Activated CD8-positive, alpha-beta T cell treated with anti-CD3 and anti-CD28 coated beads for 36 hours (primary cell): ENCODE measurements at regions not wholly inside any gene's neighbourhood (a gene's known extent, or its start where the extent isn't known, plus 50 kb on each side); places are given as distances from the start of the nearest gene placed in this dataset.
A peak's percentile ranks its signal among the peaks of the same experiment; 100 is the strongest.

Experiments used
- ATAC-seq: fragments of 200-7000 bp; cut with Tn5 transposase; one replicate; pipeline ENCODE4 v1.10.0; 2021; ENCODE audit warnings: mild to moderate bottlenecking, moderate library complexity
- CTCF ChIA-PET: fragments of 350-600 bp; sonication (Branson Sonifier 250); formaldehyde crosslinking; loops from one replicate; lab custom pipeline; 2021; ENCODE audit warnings: antibody characterized with exemption; lab: Charles Lee
- POLR2A ChIA-PET: fragments of 350-600 bp; sonication (Branson Sonifier 250); formaldehyde crosslinking; loops from one replicate; lab custom pipeline; 2021; ENCODE audit warnings: antibody characterized with exemption; lab: Charles Lee
- DNase-seq: peaks from one replicate; pipeline ENCODE4 v3.0.0-alpha.2; 2020
- H3K27ac Mint-ChIP-seq: one replicate; pipeline ENCODE4 v1.8.0; 2021; ENCODE audit warnings: mild to moderate bottlenecking, mixed read lengths
- H3K27me3 Mint-ChIP-seq: one replicate; pipeline ENCODE4 v1.8.0; 2021; ENCODE audit warnings: mixed read lengths
- H3K36me3 Mint-ChIP-seq: one replicate; pipeline ENCODE4 v1.8.0; 2021; ENCODE audit warnings: low read depth, mixed read lengths
- H3K4me1 Mint-ChIP-seq: one replicate; pipeline ENCODE4 v1.8.0; 2021; ENCODE audit warnings: low read depth, mixed read lengths
- H3K4me3 Mint-ChIP-seq: one replicate; pipeline ENCODE4 v1.8.0; 2021; ENCODE audit warnings: mild to moderate bottlenecking, moderate library complexity, mixed read lengths
- H3K9me3 Mint-ChIP-seq: one replicate; pipeline ENCODE4 v1.8.0; 2021; ENCODE audit warnings: mixed read lengths
- intact Hi-C: fragments of 100-400 bp; cut with micrococcal nuclease; formaldehyde crosslinking; loops from one replicate; pipeline ENCODE4 v1.10.0; 2022
- TF ChIP-seq, protein P1 (sequence below): fragments of 200-600 bp; IDR thresholded peaks from one replicate; pipeline ENCODE4 v1.8.0; 2022; ENCODE audit warnings: antibody characterized with exemption, mild to moderate bottlenecking

- ChIA-PET POLR2A (no interaction called here), CTCF (interaction anchor here (0.9 kb wide), 1 partner anchor 25 kb away, joined by 3 read pairs; no protein-coding TSS in a partner anchor)
- no peaks in the 10 kb centered on the region for H3K4me1 Mint-ChIP-seq
- H3K9me3 Mint-ChIP-seq, result no peaks in the 10 kb centered on the region
- no peak overlapping the region for H3K4me3 Mint-ChIP-seq
- no peak for DNase-seq
- TF ChIP-seq, protein P1, sequence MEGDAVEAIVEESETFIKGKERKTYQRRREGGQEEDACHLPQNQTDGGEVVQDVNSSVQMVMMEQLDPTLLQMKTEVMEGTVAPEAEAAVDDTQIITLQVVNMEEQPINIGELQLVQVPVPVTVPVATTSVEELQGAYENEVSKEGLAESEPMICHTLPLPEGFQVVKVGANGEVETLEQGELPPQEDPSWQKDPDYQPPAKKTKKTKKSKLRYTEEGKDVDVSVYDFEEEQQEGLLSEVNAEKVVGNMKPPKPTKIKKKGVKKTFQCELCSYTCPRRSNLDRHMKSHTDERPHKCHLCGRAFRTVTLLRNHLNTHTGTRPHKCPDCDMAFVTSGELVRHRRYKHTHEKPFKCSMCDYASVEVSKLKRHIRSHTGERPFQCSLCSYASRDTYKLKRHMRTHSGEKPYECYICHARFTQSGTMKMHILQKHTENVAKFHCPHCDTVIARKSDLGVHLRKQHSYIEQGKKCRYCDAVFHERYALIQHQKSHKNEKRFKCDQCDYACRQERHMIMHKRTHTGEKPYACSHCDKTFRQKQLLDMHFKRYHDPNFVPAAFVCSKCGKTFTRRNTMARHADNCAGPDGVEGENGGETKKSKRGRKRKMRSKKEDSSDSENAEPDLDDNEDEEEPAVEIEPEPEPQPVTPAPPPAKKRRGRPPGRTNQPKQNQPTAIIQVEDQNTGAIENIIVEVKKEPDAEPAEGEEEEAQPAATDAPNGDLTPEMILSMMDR, result no peak
- peaks cover 5% of the 10 kb centered on the region for H3K27me3 Mint-ChIP-seq
- H3K36me3 Mint-ChIP-seq, result no peaks in the 10 kb centered on the region
- intact Hi-C loops, result no loop called here
- H3K27ac Mint-ChIP-seq, result no peak overlapping the region
- ATAC-seq, result no peak
Observed at GRCh38 chr18:8477615-8478014, 131.6 kb upstream of the RAB12 start.

GRCh38 chr18:8478166-8478967 is 130.9 kb upstream of the RAB12 start:
- TF ChIP-seq, protein P1, result peak; percentile 67
- POLR2A ChIA-PET, result no interaction called here
- Mint-ChIP-seq H3K4me3 (no peak overlapping the region), H3K4me1 (no peaks in the 10 kb centered on the region), H3K9me3 (no peaks in the 10 kb centered on the region), H3K27ac (no peak overlapping the region), H3K27me3 (peaks cover 5% of the 10 kb centered on the region), H3K36me3 (no peaks in the 10 kb centered on the region)
- CTCF ChIA-PET, result interaction anchor here (0.6 to 2.8 kb wide), 5 partner anchors 9 to 510 kb away, joined by 3 to 15 read pairs (median 3); no protein-coding TSS in a partner anchor
- ATAC-seq, result peak; percentile 88
- intact Hi-C loops, result no loop called here
- DNase-seq, result peak; percentile 68

- Mint-ChIP-seq H3K4me3 (no peak overlapping the region), H3K27ac (no peak overlapping the region), H3K9me3 (no peaks in the 10 kb centered on the region), H3K36me3 (no peaks in the 10 kb centered on the region), H3K27me3 (peaks cover 5% of the 10 kb centered on the region), H3K4me1 (no peaks in the 10 kb centered on the region)
- ChIA-PET CTCF (interaction anchor here (0.6 to 2.8 kb wide), 3 partner anchors 9 to 509 kb away, joined by 3 to 15 read pairs (median 14); no protein-coding TSS in a partner anchor), POLR2A (no interaction called here)
- intact Hi-C loops, result no loop called here
- ATAC-seq (no peak), DNase-seq (no peak)
- TF ChIP-seq, protein P1, result no peak
Observed at GRCh38 chr18:8478968-8479370, 130.3 kb upstream of the RAB12 start.

DNA sequence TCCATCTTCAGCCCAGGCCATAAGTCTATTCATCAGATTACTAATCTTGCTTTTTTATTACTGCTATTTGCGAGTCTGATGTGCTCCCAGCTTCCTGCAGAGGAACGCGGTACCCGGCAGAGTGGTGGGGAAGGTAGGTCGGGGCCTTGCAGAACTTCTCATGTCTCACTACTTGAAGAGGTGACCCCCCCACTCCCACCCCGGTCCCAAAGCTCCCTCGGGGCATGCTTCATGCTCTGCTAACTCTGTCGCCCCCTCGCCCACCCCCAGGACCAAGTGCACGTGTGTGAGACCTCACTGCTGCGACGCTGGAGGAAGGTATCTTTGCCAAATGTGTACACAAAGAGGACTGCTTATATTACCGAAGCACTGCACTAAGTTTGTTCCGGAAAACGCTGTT is 129.4 kb upstream of the RAB12 start:
- intact Hi-C loops, result no loop called here
- CTCF ChIA-PET, result interaction anchor here (2.6 to 2.8 kb wide), 2 partner anchors 10 to 508 kb away, joined by 14 to 15 read pairs; no protein-coding TSS in a partner anchor
- ATAC-seq, result no peak
- no peak overlapping the region for H3K4me3 Mint-ChIP-seq
- no peaks in the 10 kb centered on the region for H3K4me1 Mint-ChIP-seq
- peaks cover 5% of the 10 kb centered on the region for H3K27me3 Mint-ChIP-seq
- no peak overlapping the region for H3K27ac Mint-ChIP-seq
- no peaks in the 10 kb centered on the region for H3K36me3 Mint-ChIP-seq
- TF ChIP-seq, protein P1, result no peak
- POLR2A ChIA-PET, result no interaction called here
- no peaks in the 10 kb centered on the region for H3K9me3 Mint-ChIP-seq
- DNase-seq, result no peak
